Peyer's patch (tissue), 4 donors: ENCODE measurements at regions not wholly inside any gene's neighbourhood (a gene's known extent, or its start where the extent isn't known, plus 50 kb on each side); places are given as distances from the start of the nearest gene placed in this dataset.

Source experiments
- DNase-seq, 3 donors: peaks; one replicate each; pipeline ENCODE4 v3.0.0-alpha.2; 2017 to 2019
- H3K27ac ChIP-seq, 4 donors: fragments of 200-600 bp; sonication (generic); one replicate each; pipeline ENCODE4 v1.5.1; 2016 to 2019
- H3K27me3 ChIP-seq, 2 donors: fragments of 200-600 bp; sonication (generic); one replicate each; pipeline ENCODE4 v1.5.1; 2019
- H3K36me3 ChIP-seq, 3 donors: fragments of 200-600 bp; sonication (generic); one replicate each; pipeline ENCODE4 v1.5.1; 2016 to 2019
- H3K4me1 ChIP-seq, 4 donors: fragments of 200-600 bp; sonication (generic); one replicate each; pipeline ENCODE4 v1.5.1; 2016 to 2019
- H3K4me3 ChIP-seq, 4 donors: fragments of 200-600 bp; sonication (generic); 1 replicate in 3 of 4; 2 replicates in 1 of 4; pipeline ENCODE4 v1.5.1; 2016 to 2019; ENCODE audit warnings: mild to moderate bottlenecking in 1 of 4
- H3K9me3 ChIP-seq, 4 donors: fragments of 200-600 bp; sonication (generic); one replicate each; pipeline ENCODE4 v1.5.1; 2016 to 2019; ENCODE audit warnings: mild to moderate bottlenecking in 1 of 4
- POLR2A ChIP-seq, 2 donors: fragments of 450-650 bp; IDR thresholded peaks; one replicate each; pipeline ENCODE4 v1.5.1; 2017; ENCODE audit warnings: antibody characterized with exemption in 2 of 2, mild to moderate bottlenecking in 2 of 2, moderate library complexity in 2 of 2
- TF ChIP-seq, protein P1 (sequence below), 6 experiments: fragments of 450-650 bp in 4 of 6; fragments of 200-600 bp in 2 of 6; sonication (generic) in 1 of 6; IDR thresholded peaks; one replicate each; pipeline ENCODE4 v1.5.1; 2017 to 2019; ENCODE audit warnings: antibody characterized with exemption in 6 of 6, mild to moderate bottlenecking in 3 of 6, moderate library complexity in 1 of 6

DNA sequence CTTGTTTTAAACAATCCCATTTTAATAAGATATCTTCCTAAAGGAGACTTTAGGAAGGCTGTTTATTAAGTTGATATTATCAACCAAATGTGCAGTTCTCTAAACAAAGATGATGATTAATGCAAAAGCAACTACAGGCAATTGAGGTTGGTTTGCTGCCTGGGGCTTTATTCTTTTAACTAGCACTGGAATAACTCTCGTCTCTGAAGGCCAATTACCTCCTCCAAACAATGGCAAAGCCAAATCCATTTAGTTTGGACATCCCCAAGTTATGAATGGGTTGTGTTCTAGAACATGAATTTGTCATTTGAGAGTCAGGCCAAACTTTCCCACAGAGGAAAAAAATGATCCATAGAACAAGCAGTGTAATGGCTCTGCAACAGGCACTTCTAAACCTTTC is 114.1 kb downstream of the SLC16A9 start:
- Histone ChIP-seq H3K4me3 (no peak overlapping the region), H3K4me1 (no peaks in the 10 kb centered on the region), H3K36me3 (no peaks in the 10 kb centered on the region), H3K27me3 (no peaks in the 10 kb centered on the region), H3K9me3 (no peaks in the 10 kb centered on the region), H3K27ac (no peak overlapping the region)
- DNase-seq: no peak
- no peak for TF ChIP-seq POLR2A (IDR thresholded peaks at IDR 0.05)
- TF ChIP-seq, protein P1, sequence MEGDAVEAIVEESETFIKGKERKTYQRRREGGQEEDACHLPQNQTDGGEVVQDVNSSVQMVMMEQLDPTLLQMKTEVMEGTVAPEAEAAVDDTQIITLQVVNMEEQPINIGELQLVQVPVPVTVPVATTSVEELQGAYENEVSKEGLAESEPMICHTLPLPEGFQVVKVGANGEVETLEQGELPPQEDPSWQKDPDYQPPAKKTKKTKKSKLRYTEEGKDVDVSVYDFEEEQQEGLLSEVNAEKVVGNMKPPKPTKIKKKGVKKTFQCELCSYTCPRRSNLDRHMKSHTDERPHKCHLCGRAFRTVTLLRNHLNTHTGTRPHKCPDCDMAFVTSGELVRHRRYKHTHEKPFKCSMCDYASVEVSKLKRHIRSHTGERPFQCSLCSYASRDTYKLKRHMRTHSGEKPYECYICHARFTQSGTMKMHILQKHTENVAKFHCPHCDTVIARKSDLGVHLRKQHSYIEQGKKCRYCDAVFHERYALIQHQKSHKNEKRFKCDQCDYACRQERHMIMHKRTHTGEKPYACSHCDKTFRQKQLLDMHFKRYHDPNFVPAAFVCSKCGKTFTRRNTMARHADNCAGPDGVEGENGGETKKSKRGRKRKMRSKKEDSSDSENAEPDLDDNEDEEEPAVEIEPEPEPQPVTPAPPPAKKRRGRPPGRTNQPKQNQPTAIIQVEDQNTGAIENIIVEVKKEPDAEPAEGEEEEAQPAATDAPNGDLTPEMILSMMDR (IDR thresholded peaks at IDR 0.05): no peak

DNA sequence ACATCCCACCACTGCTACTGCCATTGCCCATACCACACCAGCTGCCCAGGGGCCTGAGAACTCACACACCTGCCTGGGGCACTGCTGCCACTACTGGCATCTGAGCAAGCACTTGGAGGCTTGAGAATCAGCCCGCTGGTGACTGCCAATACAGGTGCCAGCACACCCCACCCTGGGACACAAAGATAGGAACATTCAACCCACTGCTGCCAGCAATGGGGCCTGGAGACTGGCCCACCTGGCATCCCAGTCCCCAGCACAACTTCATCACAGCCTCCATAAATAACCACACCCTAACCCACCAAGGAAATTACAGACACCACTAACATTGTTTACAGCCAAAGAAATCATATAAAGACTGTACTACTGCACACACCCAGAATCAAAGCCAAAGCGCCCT is 115.9 kb downstream of the SLC16A9 start:
- Histone ChIP-seq H3K36me3 (no peaks in the 10 kb centered on the region), H3K4me3 (no peak overlapping the region), H3K27ac (no peak overlapping the region), H3K9me3 (no peaks in the 10 kb centered on the region), H3K27me3 (no peaks in the 10 kb centered on the region), H3K4me1 (no peaks in the 10 kb centered on the region)
- no peak for DNase-seq
- TF ChIP-seq POLR2A (IDR thresholded peaks at IDR 0.05): no peak
- TF ChIP-seq, protein P1 (IDR thresholded peaks at IDR 0.05): no peak

DNA sequence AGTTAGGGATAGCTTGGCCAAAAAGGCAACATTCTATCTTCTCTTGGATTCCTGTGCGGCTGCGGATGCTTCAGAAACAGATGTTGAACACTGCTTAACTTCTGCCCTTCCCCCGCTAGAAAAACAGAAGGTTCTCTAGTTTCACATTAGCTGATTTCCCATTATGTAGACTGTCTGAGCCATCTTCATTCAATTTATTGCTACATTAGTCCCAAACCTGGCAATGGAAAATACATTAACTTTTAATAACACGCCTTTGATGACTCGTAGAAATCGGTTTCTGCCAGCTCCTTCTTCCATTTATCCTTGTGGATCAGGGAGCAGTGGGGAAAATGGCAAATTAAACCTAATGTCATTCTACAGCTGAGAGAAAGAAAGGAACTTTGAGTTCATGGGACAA is 119.9 kb downstream of the SLC16A9 start:
- Histone ChIP-seq H3K27ac (no peak overlapping the region), H3K36me3 (no peaks in the 10 kb centered on the region), H3K27me3 (no peaks in the 10 kb centered on the region), H3K4me1 (no peaks in the 10 kb centered on the region), H3K9me3 (no peaks in the 10 kb centered on the region), H3K4me3 (no peak overlapping the region)
- TF ChIP-seq POLR2A (IDR thresholded peaks at IDR 0.05): no peak
- TF ChIP-seq, protein P1 (IDR thresholded peaks at IDR 0.05): no peak
- no peak for DNase-seq

DNA sequence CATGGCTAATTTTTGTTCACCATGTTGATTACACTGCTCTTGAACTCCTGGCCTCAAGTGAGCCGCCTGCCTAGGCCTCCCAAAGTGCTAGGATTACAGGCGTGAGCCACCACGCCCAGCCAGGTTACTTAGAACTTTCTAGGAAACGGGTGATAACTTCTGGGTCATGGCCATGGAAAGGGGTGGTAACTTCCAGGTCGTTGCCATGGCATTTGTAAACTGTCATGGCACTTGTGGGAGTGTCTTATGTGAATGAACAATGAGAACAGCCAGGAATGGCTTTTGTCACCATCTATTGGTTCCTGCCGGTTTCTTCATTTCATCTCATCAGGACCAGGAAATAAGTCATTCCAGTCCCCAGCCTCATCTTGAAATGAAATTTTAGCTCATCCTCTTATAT is 120.9 kb downstream of the SLC16A9 start:
- H3K27me3 ChIP-seq: no peaks in the 10 kb centered on the region
- no peak overlapping the region for H3K27ac ChIP-seq
- no peaks in the 10 kb centered on the region for H3K36me3 ChIP-seq
- no peak for TF ChIP-seq POLR2A (IDR thresholded peaks at IDR 0.05)
- TF ChIP-seq, protein P1 (IDR thresholded peaks at IDR 0.05): no peak
- no peak overlapping the region for H3K4me3 ChIP-seq
- no peaks in the 10 kb centered on the region for H3K9me3 ChIP-seq
- DNase-seq: no peak
- no peaks in the 10 kb centered on the region for H3K4me1 ChIP-seq

DNA sequence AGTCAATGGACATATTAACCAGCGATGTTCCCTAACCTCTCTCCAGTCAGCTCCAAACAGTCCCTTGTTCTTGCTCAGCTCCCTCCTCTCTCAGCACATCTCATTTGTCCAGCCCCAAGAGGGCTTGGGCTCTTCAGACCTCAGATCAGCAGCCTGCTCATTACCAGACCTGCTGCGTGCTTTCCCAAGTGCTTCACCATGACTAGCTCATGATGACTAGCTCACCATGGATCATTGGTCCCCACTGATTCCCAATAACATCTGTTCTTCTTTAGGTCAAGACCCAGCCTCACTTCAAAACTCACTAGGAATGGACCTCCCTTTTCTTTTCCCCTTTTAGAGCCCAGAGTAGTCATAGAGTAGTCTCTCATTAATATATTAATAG is 121.9 kb downstream of the SLC16A9 start:
- DNase-seq: no peak
- H3K27ac ChIP-seq: no peak overlapping the region
- TF ChIP-seq POLR2A (IDR thresholded peaks at IDR 0.05): no peak
- TF ChIP-seq, protein P1 (IDR thresholded peaks at IDR 0.05): no peak
- H3K4me3 ChIP-seq: no peak overlapping the region
- no peaks in the 10 kb centered on the region for H3K9me3 ChIP-seq
- no peaks in the 10 kb centered on the region for H3K36me3 ChIP-seq
- H3K27me3 ChIP-seq: no peaks in the 10 kb centered on the region
- no peaks in the 10 kb centered on the region for H3K4me1 ChIP-seq

DNA sequence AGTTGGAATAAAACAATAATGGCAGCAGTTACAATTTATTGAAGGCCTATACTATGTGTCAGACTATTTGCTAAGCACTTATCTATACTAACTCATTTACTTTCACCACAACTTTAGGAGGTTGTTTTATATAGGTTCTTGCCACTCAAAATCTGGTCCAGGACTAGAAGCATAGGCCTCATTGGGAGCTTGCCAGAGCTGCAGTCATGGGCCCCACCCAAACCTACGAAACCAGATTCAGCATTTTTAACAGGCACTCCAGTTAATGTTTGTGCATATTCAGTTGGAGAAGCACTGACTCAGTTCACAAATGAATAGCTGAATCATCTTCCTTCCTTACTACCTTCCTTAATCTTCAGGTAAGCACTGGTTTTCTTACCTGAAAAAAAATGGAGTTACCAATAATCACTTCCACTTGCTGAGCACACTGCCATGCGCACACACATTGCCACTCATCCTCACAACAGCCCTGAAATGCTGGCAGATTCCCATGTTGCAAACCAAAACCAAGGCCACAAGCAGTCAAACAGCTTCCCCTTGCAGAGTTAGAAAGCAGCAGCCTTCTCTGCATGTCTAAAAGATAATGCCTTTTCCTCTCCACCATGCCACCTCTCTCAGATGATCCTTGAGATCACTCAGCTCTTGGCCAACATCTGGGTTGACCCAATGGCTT is 122.4 kb downstream of the SLC16A9 start:
- H3K27me3 ChIP-seq: no peaks in the 10 kb centered on the region
- H3K4me1 ChIP-seq: no peaks in the 10 kb centered on the region
- no peak overlapping the region for H3K27ac ChIP-seq
- no peak for DNase-seq
- H3K9me3 ChIP-seq: no peaks in the 10 kb centered on the region
- no peak overlapping the region for H3K4me3 ChIP-seq
- TF ChIP-seq POLR2A (IDR thresholded peaks at IDR 0.05): no peak
- TF ChIP-seq, protein P1 (IDR thresholded peaks at IDR 0.05): no peak
- H3K36me3 ChIP-seq: no peaks in the 10 kb centered on the region
